HG02678 (cell line): ENCODE measurements at regions not wholly inside any gene's neighbourhood (a gene's known extent, or its start where the extent isn't known, plus 50 kb on each side); places are given as distances from the start of the nearest gene placed in this dataset.
"Not testable (repeated sequence)": the region's sequence is repeated elsewhere in the genome, so short reads cannot be mapped to it uniquely, and the experiment has no call there.

Experiments used
- ATAC-seq: cut with Tn5 transposase; IDR thresholded peaks from one replicate; pipeline ENCODE4 v1.9.1; 2021; ENCODE audit warnings: mild to moderate bottlenecking, moderate library complexity; ENCODE audit not compliant: unreplicated experiment

GRCh38 chr12:68387338-68387737, 55.2 kb upstream of the MDM1 start:
- ATAC-seq: no peak

GRCh38 chr12:68389305-68389704, 57.1 kb upstream of the MDM1 start:
- ATAC-seq: no peak

- no peak for ATAC-seq
Measured at GRCh38 chr12:68391937-68392336, 59.8 kb upstream of the MDM1 start.

- no peak for ATAC-seq
Measured at GRCh38 chr12:68392376-68392775, 60.2 kb upstream of the MDM1 start.

- no peak for ATAC-seq
Measured at GRCh38 chr12:68393417-68393816, 61.3 kb upstream of the MDM1 start.

GRCh38 chr12:68397566-68398158, 65.5 kb upstream of the MDM1 start:
- no peak for ATAC-seq

GRCh38 chr12:68398689-68399088, 66.5 kb upstream of the MDM1 start:
- ATAC-seq: not testable (repeated sequence)

GRCh38 chr12:68400226-68400829, 68.2 kb upstream of the MDM1 start:
- no peak for ATAC-seq

GRCh38 chr12:68402422-68402821, 70.3 kb upstream of the MDM1 start:
- no peak for ATAC-seq

- ATAC-seq: no peak
Measured at GRCh38 chr12:68403296-68403695, 71.1 kb upstream of the MDM1 start.

GRCh38 chr12:68403711-68404110, 71.5 kb upstream of the MDM1 start:
- no peak for ATAC-seq

GRCh38 chr12:68405343-68405781, 73.2 kb upstream of the MDM1 start:
- ATAC-seq: no peak

- ATAC-seq: no peak
Measured at GRCh38 chr12:68406134-68406576, 74.0 kb upstream of the MDM1 start.

- no peak for ATAC-seq
Measured at GRCh38 chr12:68406911-68407310, 74.7 kb upstream of the MDM1 start.

- ATAC-seq: no peak
Measured at GRCh38 chr12:68410018-68410660, 78.0 kb upstream of the MDM1 start.

- no peak for ATAC-seq
Measured at GRCh38 chr12:68411371-68411770, 79.2 kb upstream of the MDM1 start.

- no peak for ATAC-seq
Measured at GRCh38 chr12:68414988-68415387, 82.8 kb upstream of the MDM1 start.

- no peak for ATAC-seq
Measured at GRCh38 chr12:68416350-68416749, 84.2 kb upstream of the MDM1 start.

- ATAC-seq: no peak
Measured at GRCh38 chr12:68416826-68417225, 84.7 kb upstream of the MDM1 start.

- ATAC-seq: no peak
Measured at GRCh38 chr12:68418137-68418460, 85.9 kb upstream of the MDM1 start.

- ATAC-seq: no peak
Measured at GRCh38 chr12:68420225-68421010, 88.3 kb upstream of the MDM1 start.

- no peak for ATAC-seq
Measured at GRCh38 chr12:68422159-68422558, 90.0 kb upstream of the MDM1 start.
